ENCODE measurements at regions not wholly inside any gene's neighbourhood (a gene's known extent, or its start where the extent isn't known, plus 50 kb on each side); places are given as distances from the start of the nearest gene placed in this dataset.
"Not testable (repeated sequence)": the region's sequence is repeated elsewhere in the genome, so short reads cannot be mapped to it uniquely, and the experiment has no call there.

DNA sequence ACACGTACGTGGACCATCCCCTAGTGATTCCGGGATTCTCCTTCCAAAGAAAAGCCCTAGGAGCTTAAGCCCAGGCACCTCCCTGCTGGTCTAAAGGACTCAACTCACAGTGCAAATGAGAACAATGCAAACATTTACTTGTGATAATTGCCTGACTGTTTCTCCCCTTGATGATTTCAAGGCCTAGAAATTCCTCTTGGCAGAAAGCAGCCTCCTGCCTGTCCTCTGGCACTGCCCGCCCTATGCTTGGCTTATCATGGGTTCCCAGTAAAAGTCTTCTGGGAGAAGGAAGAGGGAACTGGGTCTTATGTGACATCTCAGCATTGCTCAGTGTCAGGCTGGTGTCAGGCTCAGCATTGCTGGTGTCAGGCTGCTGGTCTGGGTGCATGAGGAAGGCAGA, 351.8 kb downstream of the SHANK2 start:
- DNase-seq (ENCODE audit: low spot score), result no peak
- Histone ChIP-seq H3K9me3 (ENCODE audit: low read depth, low read length, poor library complexity, severe bottlenecking) (peaks cover 4% of the 10 kb centered on the region), H3K4me1 (ENCODE audit: insufficient read depth, low read length, poor library complexity, severe bottlenecking) (no peaks in the 10 kb centered on the region), H3K27me3 (replicated peaks; ENCODE audit: insufficient read depth, low read depth, low read length, poor library complexity) (no peaks in the 10 kb centered on the region), H3K36me3 (ENCODE audit: insufficient read depth, low read length, poor library complexity, severe bottlenecking) (no peaks in the 10 kb centered on the region), H3K27ac (ENCODE audit: low read depth, low read length, poor library complexity, severe bottlenecking) (no peak overlapping the region), H3K4me3 (ENCODE audit: low read depth, low read length, poor library complexity, severe bottlenecking) (no peak overlapping the region)
- intact Hi-C loops (cut with micrococcal nuclease; ENCODE audit: unreplicated experiment), result no loop called here
- BruUV-seq (replicated peaks), result no TSS peak
- POLR2A ChIA-PET (ENCODE audit: low non-redundant PET), result no interaction called here
- TF ChIP-seq, protein P1, sequence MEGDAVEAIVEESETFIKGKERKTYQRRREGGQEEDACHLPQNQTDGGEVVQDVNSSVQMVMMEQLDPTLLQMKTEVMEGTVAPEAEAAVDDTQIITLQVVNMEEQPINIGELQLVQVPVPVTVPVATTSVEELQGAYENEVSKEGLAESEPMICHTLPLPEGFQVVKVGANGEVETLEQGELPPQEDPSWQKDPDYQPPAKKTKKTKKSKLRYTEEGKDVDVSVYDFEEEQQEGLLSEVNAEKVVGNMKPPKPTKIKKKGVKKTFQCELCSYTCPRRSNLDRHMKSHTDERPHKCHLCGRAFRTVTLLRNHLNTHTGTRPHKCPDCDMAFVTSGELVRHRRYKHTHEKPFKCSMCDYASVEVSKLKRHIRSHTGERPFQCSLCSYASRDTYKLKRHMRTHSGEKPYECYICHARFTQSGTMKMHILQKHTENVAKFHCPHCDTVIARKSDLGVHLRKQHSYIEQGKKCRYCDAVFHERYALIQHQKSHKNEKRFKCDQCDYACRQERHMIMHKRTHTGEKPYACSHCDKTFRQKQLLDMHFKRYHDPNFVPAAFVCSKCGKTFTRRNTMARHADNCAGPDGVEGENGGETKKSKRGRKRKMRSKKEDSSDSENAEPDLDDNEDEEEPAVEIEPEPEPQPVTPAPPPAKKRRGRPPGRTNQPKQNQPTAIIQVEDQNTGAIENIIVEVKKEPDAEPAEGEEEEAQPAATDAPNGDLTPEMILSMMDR (conservative IDR thresholded peaks at IDR 0.05; ENCODE audit: low read depth, low read length), result no peak
- no peak for TF ChIP-seq EZH2 (IDR thresholded peaks at IDR 0.05; ENCODE audit: borderline replicate concordance, low read depth, low read length, poor library complexity, severe bottlenecking)
- CTCF ChIA-PET, result no interaction called here

- Histone ChIP-seq H3K4me1 (ENCODE audit: insufficient read depth, low read length, poor library complexity, severe bottlenecking) (no peaks in the 10 kb centered on the region), H3K9me3 (ENCODE audit: low read depth, low read length, poor library complexity, severe bottlenecking) (peaks cover 4% of the 10 kb centered on the region), H3K27ac (ENCODE audit: low read depth, low read length, poor library complexity, severe bottlenecking) (no peak overlapping the region), H3K27me3 (replicated peaks; ENCODE audit: insufficient read depth, low read depth, low read length, poor library complexity) (no peaks in the 10 kb centered on the region), H3K4me3 (ENCODE audit: low read depth, low read length, poor library complexity, severe bottlenecking) (no peak overlapping the region), H3K36me3 (ENCODE audit: insufficient read depth, low read length, poor library complexity, severe bottlenecking) (no peaks in the 10 kb centered on the region)
- intact Hi-C loops (cut with micrococcal nuclease; ENCODE audit: unreplicated experiment), result no loop called here
- ChIA-PET CTCF (no interaction called here), POLR2A (ENCODE audit: low non-redundant PET) (no interaction called here)
- peak; percentile 10 for DNase-seq (ENCODE audit: low spot score)
- no peak for TF ChIP-seq EZH2 (IDR thresholded peaks at IDR 0.05; ENCODE audit: borderline replicate concordance, low read depth, low read length, poor library complexity, severe bottlenecking)
- TF ChIP-seq, protein P1 (conservative IDR thresholded peaks at IDR 0.05; ENCODE audit: low read depth, low read length), result no peak
- BruUV-seq (replicated peaks), result no TSS peak
Observed at GRCh38 chr11:70901951-70902521, 350.3 kb downstream of the SHANK2 start.

- H3K9me3 ChIP-seq (ENCODE audit: low read depth, low read length, poor library complexity, severe bottlenecking); BruUV-seq (replicated peaks); H3K27ac ChIP-seq (ENCODE audit: low read depth, low read length, poor library complexity, severe bottlenecking); H3K27me3 ChIP-seq (replicated peaks; ENCODE audit: insufficient read depth, low read depth, low read length, poor library complexity); intact Hi-C loops (cut with micrococcal nuclease; ENCODE audit: unreplicated experiment); H3K36me3 ChIP-seq (ENCODE audit: insufficient read depth, low read length, poor library complexity, severe bottlenecking); POLR2A ChIA-PET (ENCODE audit: low non-redundant PET); H3K4me3 ChIP-seq (ENCODE audit: low read depth, low read length, poor library complexity, severe bottlenecking); CTCF ChIA-PET; H3K4me1 ChIP-seq (ENCODE audit: insufficient read depth, low read length, poor library complexity, severe bottlenecking); DNase-seq (ENCODE audit: low spot score): not testable (repeated sequence)
Observed at GRCh38 chr11:70903229-70903628, 349.1 kb downstream of the SHANK2 start.

DNA sequence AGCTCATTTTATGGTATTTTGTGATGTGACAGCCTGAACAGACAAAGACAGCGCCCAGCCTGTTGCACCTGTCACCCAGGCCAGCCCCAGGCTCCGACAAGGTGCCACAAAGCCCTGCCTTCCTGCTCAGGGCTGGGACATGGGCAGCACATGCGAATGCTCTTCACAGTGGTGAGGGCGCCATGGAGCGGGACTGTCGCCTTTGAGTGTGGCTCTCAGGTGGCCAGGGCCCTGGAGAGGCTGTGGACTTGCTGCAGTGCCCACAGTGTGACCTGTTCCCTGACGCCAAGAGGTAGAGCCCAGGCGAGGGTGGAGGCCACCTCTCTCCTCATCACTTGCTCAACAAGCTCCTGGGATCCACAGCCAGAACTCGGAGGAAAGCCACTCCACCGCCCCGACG, 346.3 kb downstream of the SHANK2 start:
- no peaks in the 10 kb centered on the region for H3K36me3 ChIP-seq (ENCODE audit: insufficient read depth, low read length, poor library complexity, severe bottlenecking)
- no peak overlapping the region for H3K4me3 ChIP-seq (ENCODE audit: low read depth, low read length, poor library complexity, severe bottlenecking)
- DNase-seq (ENCODE audit: low spot score), result no peak
- intact Hi-C loops (cut with micrococcal nuclease; ENCODE audit: unreplicated experiment), result no loop called here
- CTCF ChIA-PET, result no interaction called here
- no peak for TF ChIP-seq EZH2 (IDR thresholded peaks at IDR 0.05; ENCODE audit: borderline replicate concordance, low read depth, low read length, poor library complexity, severe bottlenecking)
- TF ChIP-seq, protein P1 (conservative IDR thresholded peaks at IDR 0.05; ENCODE audit: low read depth, low read length), result no peak
- no peaks in the 10 kb centered on the region for H3K9me3 ChIP-seq (ENCODE audit: low read depth, low read length, poor library complexity, severe bottlenecking)
- no peaks in the 10 kb centered on the region for H3K27me3 ChIP-seq (replicated peaks; ENCODE audit: insufficient read depth, low read depth, low read length, poor library complexity)
- H3K27ac ChIP-seq (ENCODE audit: low read depth, low read length, poor library complexity, severe bottlenecking), result no peak overlapping the region
- H3K4me1 ChIP-seq (ENCODE audit: insufficient read depth, low read length, poor library complexity, severe bottlenecking), result no peaks in the 10 kb centered on the region
- no TSS peak for BruUV-seq (replicated peaks)
- POLR2A ChIA-PET (ENCODE audit: low non-redundant PET), result no interaction called here

Measured in A673 (cell line).